ENCODE measurements at regions not wholly inside any gene's neighbourhood (a gene's known extent, or its start where the extent isn't known, plus 50 kb on each side); places are given as distances from the start of the nearest gene placed in this dataset.

DNA sequence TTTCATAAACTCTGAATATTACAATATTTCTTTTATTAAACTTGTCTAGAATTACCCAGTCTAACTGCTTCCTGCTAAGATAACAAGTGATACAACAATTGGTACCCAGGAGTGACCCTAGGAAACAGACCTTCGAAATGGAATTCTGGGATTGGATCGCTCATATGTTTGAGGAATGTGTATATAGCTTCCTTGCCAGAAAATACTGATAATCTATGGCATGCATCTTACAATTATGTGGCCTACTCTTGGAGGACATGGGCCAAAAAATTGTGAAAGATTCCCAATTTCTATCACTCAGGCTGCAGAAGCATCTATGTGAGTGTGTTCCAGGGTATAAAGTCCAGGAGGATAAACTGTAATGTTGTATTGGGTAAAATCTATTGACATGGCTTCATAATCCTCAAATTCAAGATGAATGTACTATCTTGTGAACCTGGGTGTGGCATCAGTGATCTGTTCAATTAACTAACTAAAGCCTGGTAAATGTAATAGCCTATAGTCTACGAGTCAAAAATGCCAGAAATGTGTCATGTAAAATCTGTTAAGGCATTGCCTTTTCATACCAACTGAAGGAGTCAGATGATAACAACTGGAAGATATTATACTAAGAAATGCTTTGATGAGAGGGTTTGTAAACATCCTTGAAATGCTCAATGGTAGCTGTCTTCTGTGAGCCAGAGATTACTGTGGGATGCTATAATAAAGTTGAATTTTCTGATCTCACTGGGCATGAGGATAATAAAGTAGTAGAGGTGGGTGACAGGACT lies 1499.3 kb downstream of the PCDH7 start:
- TF ChIP-seq, protein P1, sequence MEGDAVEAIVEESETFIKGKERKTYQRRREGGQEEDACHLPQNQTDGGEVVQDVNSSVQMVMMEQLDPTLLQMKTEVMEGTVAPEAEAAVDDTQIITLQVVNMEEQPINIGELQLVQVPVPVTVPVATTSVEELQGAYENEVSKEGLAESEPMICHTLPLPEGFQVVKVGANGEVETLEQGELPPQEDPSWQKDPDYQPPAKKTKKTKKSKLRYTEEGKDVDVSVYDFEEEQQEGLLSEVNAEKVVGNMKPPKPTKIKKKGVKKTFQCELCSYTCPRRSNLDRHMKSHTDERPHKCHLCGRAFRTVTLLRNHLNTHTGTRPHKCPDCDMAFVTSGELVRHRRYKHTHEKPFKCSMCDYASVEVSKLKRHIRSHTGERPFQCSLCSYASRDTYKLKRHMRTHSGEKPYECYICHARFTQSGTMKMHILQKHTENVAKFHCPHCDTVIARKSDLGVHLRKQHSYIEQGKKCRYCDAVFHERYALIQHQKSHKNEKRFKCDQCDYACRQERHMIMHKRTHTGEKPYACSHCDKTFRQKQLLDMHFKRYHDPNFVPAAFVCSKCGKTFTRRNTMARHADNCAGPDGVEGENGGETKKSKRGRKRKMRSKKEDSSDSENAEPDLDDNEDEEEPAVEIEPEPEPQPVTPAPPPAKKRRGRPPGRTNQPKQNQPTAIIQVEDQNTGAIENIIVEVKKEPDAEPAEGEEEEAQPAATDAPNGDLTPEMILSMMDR (IDR thresholded peaks at IDR 0.05; ENCODE audit: insufficient read depth, low read length, poor library complexity, severe bottlenecking): no peak
- no peak for DNase-seq (ENCODE audit: extremely low read depth, insufficient read length)
- H3K36me3 ChIP-seq (ENCODE audit: control insufficient read depth, insufficient read depth, low read length): no peaks in the 10 kb centered on the region
- no peak overlapping the region for H3K4me3 ChIP-seq (replicated peaks; ENCODE audit: low read depth, low read length)
- no peaks in the 10 kb centered on the region for H3K27me3 ChIP-seq (replicated peaks; ENCODE audit: control insufficient read depth, insufficient read depth, low read length)

DNA sequence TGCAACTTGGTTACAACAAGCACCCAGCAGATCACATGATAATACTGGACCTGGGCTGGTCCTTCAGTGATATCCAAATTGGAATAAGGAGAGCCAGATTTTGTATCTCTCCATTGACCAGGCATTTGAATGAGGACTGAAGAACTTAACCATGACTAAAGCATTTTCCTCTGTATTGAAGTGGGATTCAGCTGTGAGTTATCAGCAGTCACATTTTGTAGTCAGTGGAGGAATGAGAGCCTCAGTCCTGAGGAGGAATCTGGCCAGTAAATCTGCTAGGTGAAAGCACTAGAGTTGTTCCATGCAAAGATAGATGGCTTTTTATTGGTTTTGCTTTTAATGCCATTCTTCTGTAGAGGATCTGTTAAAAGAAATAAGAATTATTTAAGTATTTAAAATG lies 1506.0 kb downstream of the PCDH7 start:
- TF ChIP-seq, protein P1 (IDR thresholded peaks at IDR 0.05; ENCODE audit: insufficient read depth, low read length, poor library complexity, severe bottlenecking): no peak
- H3K36me3 ChIP-seq (ENCODE audit: control insufficient read depth, insufficient read depth, low read length): no peaks in the 10 kb centered on the region
- H3K27me3 ChIP-seq (replicated peaks; ENCODE audit: control insufficient read depth, insufficient read depth, low read length): no peaks in the 10 kb centered on the region
- no peak for DNase-seq (ENCODE audit: extremely low read depth, insufficient read length)
- H3K4me3 ChIP-seq (replicated peaks; ENCODE audit: low read depth, low read length): no peak overlapping the region

DNA sequence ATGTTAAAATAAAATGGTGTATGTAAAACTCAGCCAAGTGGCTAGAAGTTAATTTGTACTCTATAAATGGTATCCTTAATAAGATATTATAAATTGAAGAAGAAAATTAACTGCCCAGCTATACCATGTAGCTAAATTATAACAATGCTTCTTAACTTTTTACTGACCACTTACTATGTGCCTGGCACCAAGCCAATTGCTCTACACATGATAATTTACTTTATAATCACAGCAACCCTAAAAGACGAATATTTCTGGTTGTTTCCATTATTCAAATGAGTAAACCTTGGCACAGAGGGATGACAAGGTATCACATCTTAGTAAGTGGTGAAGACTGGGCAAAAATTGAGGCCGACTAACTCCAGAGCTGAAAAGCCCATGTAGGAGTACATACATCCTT lies 1506.6 kb downstream of the PCDH7 start:
- TF ChIP-seq, protein P1 (IDR thresholded peaks at IDR 0.05; ENCODE audit: insufficient read depth, low read length, poor library complexity, severe bottlenecking): no peak
- H3K36me3 ChIP-seq (ENCODE audit: control insufficient read depth, insufficient read depth, low read length): no peaks in the 10 kb centered on the region
- H3K27me3 ChIP-seq (replicated peaks; ENCODE audit: control insufficient read depth, insufficient read depth, low read length): no peaks in the 10 kb centered on the region

DNA sequence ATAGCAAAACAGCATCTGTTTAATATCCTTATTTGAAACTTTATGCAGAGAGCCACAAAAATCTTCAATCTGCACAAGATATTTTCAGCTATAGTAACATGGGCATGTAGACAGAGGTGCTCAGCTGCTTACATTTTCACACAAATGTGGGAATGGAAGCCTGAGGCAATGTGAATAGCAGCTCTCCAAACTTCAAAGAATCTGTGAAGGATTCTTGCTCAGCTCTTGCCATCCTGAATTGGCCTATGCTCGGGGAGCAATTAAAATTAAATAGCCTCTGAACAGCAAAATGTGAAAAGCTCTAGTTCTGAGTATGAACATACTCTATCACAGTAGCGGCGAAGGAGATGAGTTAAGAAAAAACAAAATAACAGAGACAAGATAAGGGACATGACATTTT lies 1523.8 kb downstream of the PCDH7 start:
- TF ChIP-seq, protein P1 (IDR thresholded peaks at IDR 0.05; ENCODE audit: insufficient read depth, low read length, poor library complexity, severe bottlenecking): no peak
- no peak for DNase-seq (ENCODE audit: extremely low read depth, insufficient read length)
- Histone ChIP-seq H3K27me3 (replicated peaks; ENCODE audit: control insufficient read depth, insufficient read depth, low read length) (no peaks in the 10 kb centered on the region), H3K36me3 (ENCODE audit: control insufficient read depth, insufficient read depth, low read length) (no peaks in the 10 kb centered on the region), H3K4me3 (replicated peaks; ENCODE audit: low read depth, low read length) (no peak overlapping the region)

More for the DNA sequence above, 1506.6 kb downstream of the PCDH7 start:
- H3K4me3 ChIP-seq (replicated peaks; ENCODE audit: low read depth, low read length): no peak overlapping the region
- DNase-seq (ENCODE audit: extremely low read depth, insufficient read length): no peak

DNA sequence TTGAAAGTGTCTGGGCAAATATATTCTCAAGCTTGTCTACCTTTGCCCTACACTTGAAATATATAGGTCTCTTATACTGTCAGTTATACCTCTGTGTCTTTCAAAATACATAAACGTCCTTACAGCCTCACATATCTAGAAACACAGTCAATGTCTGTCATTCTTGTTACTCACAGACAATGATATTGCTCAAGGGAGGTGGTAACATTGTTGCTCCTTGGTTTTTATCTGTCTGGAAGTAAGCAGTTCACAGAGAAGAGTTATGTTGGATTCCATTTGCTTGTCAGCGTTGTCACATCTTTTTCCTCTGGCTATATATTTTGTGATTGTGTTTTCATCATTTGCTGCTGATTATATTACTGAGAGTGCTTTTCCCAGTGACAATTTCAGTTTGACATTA lies 1528.9 kb downstream of the PCDH7 start:
- TF ChIP-seq, protein P1 (IDR thresholded peaks at IDR 0.05; ENCODE audit: insufficient read depth, low read length, poor library complexity, severe bottlenecking): no peak
- H3K27me3 ChIP-seq (replicated peaks; ENCODE audit: control insufficient read depth, insufficient read depth, low read length): no peaks in the 10 kb centered on the region
- DNase-seq (ENCODE audit: extremely low read depth, insufficient read length): no peak
- H3K4me3 ChIP-seq (replicated peaks; ENCODE audit: low read depth, low read length): no peak overlapping the region
- H3K36me3 ChIP-seq (ENCODE audit: control insufficient read depth, insufficient read depth, low read length): no peaks in the 10 kb centered on the region
